GM19397 (cell line): ENCODE measurements at regions not wholly inside any gene's neighbourhood (a gene's known extent, or its start where the extent isn't known, plus 50 kb on each side); places are given as distances from the start of the nearest gene placed in this dataset.

Experiments used
- ATAC-seq: cut with Tn5 transposase; IDR thresholded peaks from one replicate; pipeline ENCODE4 v1.9.1; 2021; ENCODE audit warnings: mild to moderate bottlenecking, moderate library complexity; ENCODE audit not compliant: unreplicated experiment

DNA sequence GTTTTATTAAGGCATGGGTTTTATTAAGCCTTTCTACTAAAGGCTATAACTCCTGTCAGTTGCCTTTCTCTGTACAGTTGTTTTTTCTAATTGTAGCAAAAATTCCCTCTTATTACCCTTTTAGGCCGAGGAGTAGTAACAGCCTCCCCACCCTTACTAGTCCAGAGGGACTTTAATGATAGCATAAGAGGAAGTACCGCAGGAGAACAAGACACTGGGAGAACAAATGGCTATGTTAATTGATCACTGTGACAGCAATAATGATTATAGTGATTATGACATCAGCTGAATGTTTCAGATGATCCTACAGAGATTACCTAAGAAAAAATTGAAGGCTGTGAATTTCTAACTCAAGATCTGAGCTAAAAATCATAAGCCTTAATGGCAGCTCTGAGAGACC, 383.0 kb upstream of the PTBP2 start:
- no peak for ATAC-seq

DNA sequence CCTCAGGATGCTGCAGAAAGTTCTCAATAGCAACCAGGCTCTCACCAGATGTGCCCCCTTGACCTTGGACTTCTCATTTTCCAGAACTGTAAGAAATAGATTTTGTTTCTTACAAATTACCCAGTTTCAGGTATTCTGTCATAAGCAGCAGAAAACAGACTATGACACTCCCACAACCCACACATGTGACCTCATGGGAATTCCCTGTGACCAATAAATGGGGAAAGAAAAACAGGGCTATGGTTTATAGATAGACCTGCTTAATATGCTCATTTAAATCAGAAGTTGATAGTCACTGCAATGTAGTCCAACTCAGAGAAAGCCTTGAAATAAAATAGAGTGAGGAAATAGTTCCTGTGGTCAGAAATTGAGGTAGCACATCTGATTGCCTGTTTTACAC, 380.9 kb upstream of the PTBP2 start:
- no peak for ATAC-seq

DNA sequence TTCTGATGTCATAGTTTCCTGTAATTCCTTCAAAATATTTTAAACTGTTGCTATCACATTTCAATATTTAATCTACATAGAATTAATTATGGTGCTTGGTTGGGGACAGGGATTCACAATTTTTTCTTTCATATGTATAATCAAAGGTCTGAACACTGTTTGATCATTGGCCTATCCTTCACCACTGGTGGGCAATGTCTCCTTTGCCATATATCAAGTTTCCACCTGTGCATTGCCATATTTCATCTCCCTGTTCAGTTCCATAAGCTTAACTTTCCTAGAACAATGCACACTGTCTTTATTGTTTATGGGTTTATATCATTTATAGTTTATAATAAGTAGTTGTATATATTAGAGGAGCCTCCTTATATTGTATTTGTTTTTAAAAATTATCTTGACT, 374.9 kb upstream of the PTBP2 start:
- no peak for ATAC-seq

DNA sequence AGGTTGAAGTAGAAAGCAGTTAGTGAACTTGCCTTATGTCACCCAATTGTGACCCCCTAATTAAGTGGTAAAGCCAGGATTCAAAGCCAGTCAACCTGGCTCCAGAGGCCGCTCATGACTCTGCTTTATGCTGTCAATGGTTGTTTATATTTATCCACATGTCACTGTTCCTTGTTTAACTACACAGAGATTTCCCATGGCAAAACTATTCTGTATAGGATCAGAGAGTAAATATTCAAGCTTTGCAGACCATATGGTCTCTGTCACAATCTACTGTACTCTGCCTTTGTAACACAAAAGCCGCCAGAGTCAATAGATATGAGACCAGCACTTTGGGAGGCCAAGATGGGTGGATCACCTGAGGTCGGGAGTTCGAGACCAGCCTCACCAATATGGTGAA, 371.7 kb upstream of the PTBP2 start:
- ATAC-seq, result no peak

DNA sequence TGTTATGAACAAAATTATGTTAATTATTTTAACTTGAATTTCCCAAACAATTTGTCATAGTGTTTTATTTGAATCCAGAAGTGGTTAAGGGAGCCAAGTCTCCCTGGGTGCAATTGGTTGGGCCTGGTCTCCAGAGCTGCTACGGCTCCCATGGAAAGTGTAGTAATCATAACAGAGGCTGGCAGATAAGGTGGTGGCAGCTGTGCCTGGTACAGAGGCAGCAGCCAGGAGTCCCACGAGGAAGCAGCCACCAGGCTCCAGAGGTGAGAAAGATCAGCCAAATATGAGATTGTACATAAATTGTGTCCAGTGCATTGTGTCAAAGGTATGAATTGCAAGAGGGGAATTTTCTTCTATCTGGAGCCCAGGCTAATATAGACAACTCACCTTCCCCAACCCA, 368.9 kb upstream of the PTBP2 start:
- no peak for ATAC-seq

DNA sequence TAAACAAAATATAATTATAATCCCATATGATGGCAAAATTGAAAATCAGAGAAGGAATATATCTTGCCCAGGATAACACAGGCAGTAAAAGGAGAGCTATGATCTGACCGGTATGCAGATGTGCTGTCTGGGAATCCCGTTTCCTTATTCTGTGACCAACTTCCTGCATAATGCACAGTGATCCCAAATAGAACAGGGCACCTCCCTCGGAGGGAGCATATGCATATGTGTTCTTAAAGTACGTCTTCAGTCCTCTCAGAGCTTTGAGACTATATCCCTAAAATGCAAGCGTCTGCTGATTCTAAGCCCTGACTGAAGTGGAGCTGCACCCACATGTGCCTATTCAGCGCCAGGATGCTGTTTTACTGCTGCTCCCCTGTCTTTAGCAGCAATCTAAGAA, 366.1 kb upstream of the PTBP2 start:
- ATAC-seq, result no peak

DNA sequence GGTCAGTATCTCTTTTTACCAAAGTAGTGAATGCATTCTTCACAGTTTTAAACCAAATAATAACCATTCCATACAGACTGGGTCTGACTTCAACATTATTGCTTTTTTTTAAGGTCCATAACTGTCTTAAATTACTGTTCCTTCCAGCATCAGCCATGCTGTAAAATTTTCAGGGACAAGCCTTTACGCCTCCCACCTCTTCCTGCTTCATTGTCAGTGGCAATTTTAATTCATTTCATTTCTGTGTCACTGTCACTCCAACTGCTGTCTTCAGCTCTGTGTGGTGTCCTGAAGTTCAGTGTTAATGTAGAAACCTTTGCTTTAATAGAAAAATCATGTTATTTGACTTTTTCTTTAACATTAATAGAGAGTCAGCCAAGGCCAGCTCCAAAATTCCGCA, 365.6 kb upstream of the PTBP2 start:
- no peak for ATAC-seq

DNA sequence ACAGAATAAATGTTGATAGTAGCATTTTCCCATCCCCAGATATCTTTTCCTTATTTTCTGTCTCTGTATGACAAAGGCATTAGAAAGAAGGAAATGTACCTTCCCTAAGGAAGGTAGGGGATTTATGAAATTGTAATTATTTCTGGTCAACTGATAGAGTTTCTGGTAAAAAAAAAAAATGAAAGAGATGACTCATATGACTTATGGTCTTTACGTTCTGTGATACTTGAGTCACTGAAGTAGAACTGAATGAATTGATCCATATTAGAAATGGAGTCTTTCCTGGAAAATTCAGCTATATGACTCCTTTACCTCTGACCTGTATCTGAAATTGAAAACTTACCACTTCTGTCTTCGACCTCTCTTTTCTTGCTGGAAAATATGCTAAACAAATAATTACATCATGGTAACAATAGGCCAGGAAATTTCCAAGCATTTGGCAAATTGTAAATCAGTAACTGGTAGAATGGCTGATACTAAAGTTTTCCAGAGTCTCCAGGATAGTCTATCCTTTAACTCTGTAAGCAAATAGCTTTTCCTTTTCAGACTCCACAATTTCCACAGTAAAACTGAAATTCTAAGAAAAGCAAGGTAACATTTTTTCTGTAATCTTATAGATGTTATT, 364.3 kb upstream of the PTBP2 start:
- ATAC-seq, result no peak

DNA sequence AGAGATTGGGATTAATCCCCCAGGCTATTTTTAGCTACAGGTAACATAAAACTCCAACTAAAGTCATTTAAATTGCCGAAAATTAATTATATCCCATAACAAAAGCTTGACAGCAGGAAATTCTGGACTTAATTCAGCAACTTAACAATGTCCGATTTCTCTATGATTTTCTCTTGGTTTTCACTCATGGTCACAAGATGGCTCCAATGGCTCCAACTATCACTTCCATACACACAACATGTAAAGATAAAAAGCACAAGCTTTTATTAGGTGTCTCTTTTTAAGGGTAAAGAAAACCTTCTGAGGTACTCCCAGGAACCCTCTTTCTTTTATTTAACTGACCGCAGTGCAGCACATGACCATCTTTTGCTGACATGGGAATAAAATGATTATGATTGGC, 363.5 kb upstream of the PTBP2 start:
- ATAC-seq, result no peak

DNA sequence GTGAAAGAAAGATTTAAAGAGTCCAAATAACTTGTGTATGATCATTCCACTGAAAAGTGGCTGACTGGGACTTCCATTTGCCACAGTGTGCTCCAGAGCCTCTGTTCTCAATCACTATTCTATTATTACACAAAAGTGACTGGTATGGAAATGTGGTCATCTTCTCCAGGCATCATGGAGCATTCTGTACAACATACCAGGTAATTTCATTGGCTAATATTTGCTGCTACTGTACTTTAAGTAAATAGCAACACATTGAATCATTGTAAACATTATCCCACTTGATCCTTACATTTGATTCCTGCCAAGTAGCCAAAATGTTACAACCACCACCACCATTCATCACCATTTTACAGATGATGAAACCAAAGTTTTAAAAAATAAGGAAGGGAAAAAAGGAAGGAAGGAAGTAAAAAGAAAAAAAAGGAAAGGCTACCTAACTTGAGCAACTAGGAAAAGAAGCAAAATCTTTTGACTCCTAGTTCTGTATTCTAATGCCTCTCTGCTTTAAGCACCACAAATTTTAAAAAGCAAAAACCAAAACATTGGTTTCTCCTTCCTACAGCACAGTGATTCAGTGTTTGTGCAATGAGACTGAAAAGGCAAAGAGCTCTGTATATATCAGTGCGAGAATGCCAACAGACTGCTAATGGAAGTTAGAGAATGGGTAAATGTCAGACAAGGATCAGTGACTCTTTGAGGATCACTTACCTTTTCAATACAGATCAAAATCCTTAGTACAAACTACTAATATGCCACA, 361.4 kb upstream of the PTBP2 start:
- ATAC-seq, result no peak

DNA sequence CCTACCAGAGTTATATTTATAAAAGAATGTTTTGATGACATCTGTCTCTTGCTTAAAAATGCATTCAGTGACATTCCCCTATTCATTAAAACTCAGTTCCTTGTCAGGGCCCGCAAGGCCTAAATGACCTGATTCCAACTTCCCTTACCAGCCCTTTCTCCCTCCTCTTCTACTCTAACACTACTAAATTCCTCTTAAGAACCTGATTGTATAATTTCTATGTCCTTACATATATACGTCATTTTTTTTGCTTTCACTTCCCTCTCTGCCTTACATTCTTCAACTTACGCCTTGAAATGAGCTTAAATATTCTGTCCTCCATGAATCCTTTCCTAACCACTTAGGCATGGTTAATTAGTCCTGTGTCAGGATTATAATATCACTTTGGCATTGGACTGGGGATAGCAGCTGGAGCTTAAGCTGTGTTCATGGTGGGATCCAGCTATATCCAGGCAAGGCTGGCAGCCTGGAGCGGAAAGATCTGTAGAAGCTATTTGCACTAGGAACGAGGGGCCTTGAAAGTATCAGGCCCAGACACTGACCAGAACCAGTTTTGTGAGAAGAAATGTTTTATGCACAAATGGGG, 360.2 kb upstream of the PTBP2 start:
- no peak for ATAC-seq

DNA sequence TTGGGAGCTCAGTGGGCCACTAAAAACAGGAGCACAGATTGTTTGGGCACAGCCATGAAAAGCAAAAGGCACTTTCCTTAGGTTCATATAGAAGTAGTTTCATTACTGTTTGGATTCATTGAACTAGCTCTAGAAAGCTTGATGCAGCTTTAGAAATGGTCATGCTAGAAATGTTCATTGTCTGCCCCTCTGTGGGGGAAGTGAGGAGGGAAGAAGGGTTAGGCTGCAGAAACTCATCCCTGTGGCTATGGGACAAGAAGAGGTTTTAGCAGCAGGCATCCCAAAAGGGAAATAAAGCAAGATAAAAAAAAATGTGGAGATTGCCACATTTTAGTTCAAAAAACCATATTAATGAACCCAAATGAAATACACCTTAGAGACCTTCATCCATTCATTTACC, 359.6 kb upstream of the PTBP2 start:
- no peak for ATAC-seq

DNA sequence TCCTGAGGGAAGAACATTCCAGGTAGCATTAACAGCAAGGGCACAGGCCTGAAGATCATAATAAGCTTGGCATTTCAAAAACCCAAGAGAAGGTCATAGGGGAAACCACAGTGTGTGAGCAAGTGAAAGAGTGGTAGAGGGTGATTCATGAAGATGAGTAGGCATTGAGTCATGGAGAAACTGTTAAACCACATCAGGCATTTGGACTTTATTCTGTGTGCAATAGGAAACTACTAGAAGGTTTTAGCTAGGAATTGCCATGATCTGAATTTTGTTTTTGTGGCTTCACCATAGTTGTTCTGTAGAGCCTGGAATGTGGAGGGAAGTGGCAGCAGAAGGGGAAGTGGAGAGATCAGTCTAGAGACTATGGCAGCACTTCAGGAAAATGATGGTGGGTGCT, 359.0 kb upstream of the PTBP2 start:
- ATAC-seq, result no peak

DNA sequence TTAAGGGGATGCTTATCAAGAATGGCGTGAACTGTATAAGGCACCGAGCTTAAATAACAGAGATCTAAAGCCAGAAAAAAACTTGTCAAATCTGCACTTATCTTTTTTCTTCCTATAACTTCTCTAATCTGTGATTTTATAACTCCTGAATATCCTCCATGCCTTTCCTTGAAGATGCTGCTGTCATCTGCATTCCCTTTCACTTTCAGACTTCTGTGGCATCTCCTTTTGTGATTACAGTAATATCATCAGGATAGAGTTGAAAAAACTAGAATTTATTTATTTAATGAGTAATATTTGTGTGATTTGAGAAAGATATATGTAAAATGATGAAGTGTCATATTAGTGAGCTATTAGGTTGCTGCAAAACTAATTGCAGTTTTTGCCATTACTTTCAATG, 357.8 kb upstream of the PTBP2 start:
- no peak for ATAC-seq

DNA sequence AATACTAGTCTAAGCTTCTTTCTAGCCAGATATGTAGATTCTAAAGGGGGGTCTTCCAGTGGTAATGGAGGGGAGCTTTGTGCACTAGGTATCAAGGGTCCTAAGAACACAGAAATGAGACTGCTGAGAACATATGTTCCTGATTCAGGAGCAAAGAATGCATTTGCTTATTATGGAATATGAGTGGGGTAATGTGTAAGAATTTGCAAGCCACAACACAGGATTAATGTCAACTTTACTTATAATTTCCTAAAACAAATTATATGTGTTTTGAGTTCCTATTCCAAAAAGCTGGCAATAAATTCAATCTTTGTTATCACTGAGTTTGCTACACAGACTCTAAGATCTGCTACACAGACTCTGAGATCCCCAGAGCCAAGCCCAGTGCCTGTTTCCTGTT, 357.0 kb upstream of the PTBP2 start:
- no peak for ATAC-seq

DNA sequence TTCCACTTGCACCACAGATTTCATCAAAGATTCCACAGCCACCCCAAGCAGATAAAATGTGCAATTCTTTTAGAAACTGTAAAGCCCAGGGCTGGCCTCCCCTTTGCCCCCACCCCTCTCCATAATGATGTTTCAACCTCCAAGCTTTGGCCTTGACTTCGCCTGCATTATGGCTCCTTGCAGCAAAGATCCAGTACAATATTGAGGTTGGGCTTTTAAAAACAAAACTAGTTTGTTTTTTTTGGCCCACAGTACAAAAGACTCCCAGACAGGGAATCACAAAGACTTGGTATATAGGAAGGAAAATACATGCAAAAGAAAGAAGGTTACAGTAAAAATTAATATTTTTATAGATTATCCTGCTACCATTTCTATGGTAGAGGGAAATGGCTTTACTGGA, 356.5 kb upstream of the PTBP2 start:
- ATAC-seq, result no peak

DNA sequence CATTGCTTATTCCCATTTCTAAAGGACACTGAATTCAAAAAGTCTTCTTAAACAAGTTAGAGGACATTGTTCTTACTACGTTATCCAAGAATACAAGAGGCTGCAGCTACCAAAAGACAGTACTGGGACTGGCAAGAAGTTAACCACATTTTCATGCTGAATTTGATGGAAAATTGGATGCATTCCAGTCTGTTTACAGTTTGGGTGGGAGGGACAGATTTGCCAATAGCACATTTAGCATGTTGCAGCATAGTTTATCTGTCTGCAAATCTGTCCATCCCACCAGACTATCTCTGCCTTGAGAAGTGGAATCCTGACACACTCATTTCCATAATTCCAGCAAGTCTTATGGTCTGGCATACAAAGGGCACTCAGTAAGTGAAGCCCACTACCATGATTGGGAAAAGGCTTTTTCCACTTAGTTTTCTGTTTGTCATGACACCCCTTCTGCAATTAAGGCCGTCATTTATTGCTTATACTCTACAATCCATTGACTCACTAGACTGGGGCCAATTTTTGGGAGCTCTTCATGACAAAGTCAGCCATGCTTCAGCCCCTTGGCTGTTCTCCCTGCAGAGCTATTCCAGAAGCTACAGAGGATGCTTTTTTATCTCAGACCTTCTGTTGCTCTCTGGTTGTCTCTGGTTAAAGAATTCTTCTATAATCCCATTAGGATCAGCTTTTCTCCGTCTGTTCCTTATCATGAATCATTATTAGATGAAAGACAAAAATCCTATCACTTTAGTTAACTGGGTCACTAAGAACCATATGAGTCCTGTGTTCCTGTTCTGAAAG, 355.8 kb upstream of the PTBP2 start:
- no peak for ATAC-seq

DNA sequence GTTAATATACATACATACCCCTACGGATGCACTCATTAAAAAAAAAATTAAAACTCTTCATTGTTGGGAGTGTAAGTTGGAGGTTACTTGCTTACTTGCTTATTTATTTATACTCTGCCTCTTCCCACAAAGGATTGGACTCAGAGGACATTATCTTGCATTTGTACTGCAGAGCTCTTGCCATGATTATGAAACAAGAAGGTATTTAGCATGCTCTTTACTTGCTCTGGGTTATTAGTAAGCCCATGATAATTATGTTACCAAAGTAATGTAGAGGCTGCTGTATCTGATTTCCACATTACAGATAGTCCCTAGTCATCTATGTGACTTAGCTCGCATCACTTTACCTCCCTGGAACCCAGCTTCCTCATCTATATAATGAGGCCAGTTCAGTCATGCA, 355.1 kb upstream of the PTBP2 start:
- no peak for ATAC-seq

DNA sequence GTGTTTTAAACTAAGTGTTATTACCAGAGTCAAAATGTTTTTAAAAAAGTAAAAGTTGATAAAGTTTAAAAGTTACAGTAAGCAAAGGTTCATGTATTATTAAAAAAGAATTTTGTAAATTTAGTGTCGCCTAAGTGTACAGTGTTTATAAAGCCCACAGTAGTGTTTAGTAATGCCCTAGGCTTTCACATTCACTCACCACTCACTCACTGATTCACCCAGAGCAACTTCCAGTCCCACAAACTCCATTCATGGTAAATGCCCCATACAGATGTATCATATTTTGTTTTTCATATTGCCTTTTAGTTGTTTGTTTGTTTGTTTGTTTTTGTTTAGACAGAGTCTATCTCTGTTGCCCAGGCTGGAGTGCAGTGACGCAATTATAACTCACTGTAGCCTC, 353.8 kb upstream of the PTBP2 start:
- no peak for ATAC-seq

DNA sequence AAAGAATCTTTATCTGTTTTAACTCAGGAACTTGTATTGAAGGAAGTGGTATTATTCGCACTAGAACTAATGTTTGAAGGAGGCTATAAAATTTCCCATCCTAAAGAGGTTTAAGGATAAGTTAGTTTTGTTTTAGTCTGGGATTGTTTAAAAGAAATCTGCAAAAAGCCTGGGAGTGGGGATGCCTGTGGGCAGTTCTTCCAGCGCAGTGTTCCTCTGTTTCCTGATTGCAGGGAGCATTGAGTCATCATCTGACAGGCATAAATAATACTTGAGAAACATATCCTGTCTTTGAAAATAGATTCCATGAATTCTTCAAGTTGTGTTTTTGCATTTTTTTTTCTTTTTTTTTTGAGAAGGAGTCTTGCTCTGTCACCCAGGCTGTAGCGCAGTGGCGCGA, 350.8 kb upstream of the PTBP2 start:
- ATAC-seq, result no peak

DNA sequence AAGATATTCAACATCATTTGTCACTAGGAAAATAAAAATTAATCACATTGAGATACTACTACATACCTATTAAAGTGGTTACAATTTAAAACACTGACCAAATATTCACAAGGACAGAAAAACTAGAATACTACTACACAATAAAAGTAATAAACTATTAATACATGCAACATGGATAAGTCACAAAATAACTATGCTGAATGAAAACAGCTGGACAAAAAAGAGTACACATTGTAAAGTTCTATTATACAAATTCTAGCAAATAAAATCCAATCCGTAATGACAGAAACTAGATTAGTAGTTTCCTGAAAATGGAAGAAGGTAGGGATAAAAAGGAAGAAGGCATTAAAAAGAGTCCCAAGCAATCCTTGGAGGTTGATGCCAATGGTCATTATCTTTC, 348.7 kb upstream of the PTBP2 start:
- ATAC-seq, result no peak
